KMS-11 (cell line): ENCODE measurements at regions not wholly inside any gene's neighbourhood (a gene's known extent, or its start where the extent isn't known, plus 50 kb on each side); places are given as distances from the start of the nearest gene placed in this dataset.

ENCODE experiments used
- H2AFZ ChIP-seq: fragments of 200-600 bp; sonication (generic); 2 replicates; pipeline ENCODE4 v1.6.1; 2016; ENCODE audit warnings: antibody characterized with exemption, mixed run types, low read depth
- H3K27ac ChIP-seq: fragments of 200-600 bp; sonication (generic); 2 replicates; pipeline ENCODE4 v1.6.1; 2016; ENCODE audit warnings: mild to moderate bottlenecking, mixed run types
- H3K27me3 ChIP-seq: fragments of 200-600 bp; sonication (generic); 2 replicates; pipeline ENCODE4 v1.6.1; 2017; ENCODE audit warnings: mild to moderate bottlenecking, low read depth, mixed run types, moderate library complexity; ENCODE audit not compliant: insufficient read depth
- H3K36me3 ChIP-seq: fragments of 200-600 bp; sonication (generic); 2 replicates; pipeline ENCODE4 v1.6.1; 2017; ENCODE audit warnings: mild to moderate bottlenecking, mixed run types; ENCODE audit not compliant: insufficient read depth
- H3K4me1 ChIP-seq: fragments of 200-600 bp; sonication (generic); 2 replicates; pipeline ENCODE4 v1.6.1; 2016; ENCODE audit warnings: mild to moderate bottlenecking, low read depth, mixed run types; ENCODE audit not compliant: poor library complexity, severe bottlenecking
- H3K4me2 ChIP-seq: fragments of 200-600 bp; sonication (generic); 2 replicates; pipeline ENCODE4 v1.7.0; 2016; ENCODE audit warnings: mild to moderate bottlenecking, mixed run types
- H3K4me3 ChIP-seq: fragments of 200-600 bp; sonication (generic); IDR thresholded peaks from 2 replicates; pipeline ENCODE4 v1.6.1; 2017; ENCODE audit warnings: low read depth, low read length, mixed read lengths; ENCODE audit not compliant: insufficient read depth
- H3K79me2 ChIP-seq: fragments of 200-600 bp; sonication (generic); 2 replicates; pipeline ENCODE4 v1.6.1; 2016; ENCODE audit warnings: low read depth, mixed run types; ENCODE audit not compliant: insufficient read depth
- H3K9ac ChIP-seq: fragments of 200-600 bp; sonication (generic); 2 replicates; pipeline ENCODE4 v1.6.1; 2016; ENCODE audit warnings: mild to moderate bottlenecking, mixed run types
- H4K20me1 ChIP-seq: fragments of 200-600 bp; sonication (generic); 2 replicates; pipeline ENCODE4 v1.6.1; 2016; ENCODE audit warnings: mild to moderate bottlenecking, mixed run types; ENCODE audit not compliant: insufficient read depth
- CTCF ChIP-seq: fragments of 200-600 bp; sonication (generic); conservative IDR thresholded peaks from 2 replicates; pipeline ENCODE4 v1.6.1; 2017; ENCODE audit warnings: low read depth, mild to moderate bottlenecking, antibody characterized with exemption, low read length, moderate library complexity, mixed read lengths

DNA sequence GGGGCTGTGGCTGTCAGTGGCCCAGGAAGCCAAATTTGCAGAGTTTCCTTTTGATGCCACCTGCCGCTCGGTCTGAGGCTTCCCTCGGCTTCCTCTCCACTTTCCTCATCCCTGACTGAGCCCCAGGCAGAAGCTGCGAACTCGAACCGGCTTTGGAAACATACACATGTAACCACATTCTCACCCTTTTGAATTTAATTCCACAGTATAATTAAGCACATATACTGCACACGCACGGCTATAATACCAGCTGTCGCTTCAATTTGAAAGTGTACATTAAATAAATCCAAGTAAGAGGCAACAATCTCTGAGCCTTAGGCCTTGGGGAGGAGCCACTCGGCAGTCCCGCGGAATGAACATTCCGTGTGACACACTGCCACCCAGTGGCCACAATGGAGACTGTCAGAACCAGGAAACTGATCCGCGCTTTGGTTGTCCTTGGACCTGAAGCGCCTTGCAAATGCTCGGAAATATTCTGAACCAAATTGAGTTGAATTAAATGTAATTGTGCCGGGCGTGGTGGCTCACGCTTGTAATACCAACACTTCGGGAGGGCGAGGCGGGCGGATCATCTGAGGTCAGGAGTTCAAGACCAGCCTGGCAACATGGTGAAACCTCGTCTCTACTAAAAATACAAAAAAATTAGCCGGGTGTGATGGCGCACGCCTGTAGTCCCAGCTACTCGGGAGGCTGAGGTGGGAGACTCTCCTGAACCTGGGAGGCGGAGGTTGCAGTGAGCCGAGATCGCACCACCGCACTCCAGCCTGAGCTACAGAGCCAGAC is 117.9 kb upstream of the TMPO start:
- Histone ChIP-seq H3K27ac (peak overlapping the region; percentile 2; the same call in 1 of the 2 replicates), H3K79me2 (no peaks in the 10 kb centered on the region), H3K27me3 (no peaks in the 10 kb centered on the region), H3K4me2 (peak overlapping the region; percentile 67), H2AFZ (peak overlapping the region; percentile 97), H3K4me3 (no peak overlapping the region), H3K36me3 (no peaks in the 10 kb centered on the region), H3K4me1 (peaks cover 4% of the 10 kb centered on the region), H4K20me1 (no peaks in the 10 kb centered on the region), H3K9ac (peak overlapping the region; percentile 26; the same call in 1 of the 2 replicates)
- peak; percentile 88 for TF ChIP-seq CTCF

DNA sequence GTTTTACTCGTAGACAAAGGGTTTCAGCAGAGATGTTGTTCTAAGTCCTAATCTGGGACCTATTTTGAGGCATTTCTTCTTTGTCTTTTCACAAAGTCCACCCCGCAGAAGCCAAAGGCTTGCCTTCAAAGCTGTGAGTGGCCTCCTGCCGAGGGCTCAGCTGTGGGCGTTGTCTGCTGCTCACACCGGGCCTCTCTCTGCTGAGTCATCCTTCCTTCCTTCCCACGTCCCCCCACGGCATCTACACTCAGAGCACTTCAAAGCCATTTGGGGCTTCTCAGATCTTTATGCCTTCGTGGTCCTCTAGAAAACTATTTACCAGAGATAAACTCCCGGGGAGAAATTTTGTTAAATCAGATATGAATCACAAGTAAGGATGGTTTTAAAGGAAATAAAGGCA is 115.9 kb upstream of the TMPO start:
- H3K4me2 ChIP-seq = no peak overlapping the region
- H2AFZ ChIP-seq = no peak overlapping the region
- no peak overlapping the region for H3K27ac ChIP-seq
- H3K79me2 ChIP-seq = no peaks in the 10 kb centered on the region
- peaks cover 4% of the 10 kb centered on the region for H3K4me1 ChIP-seq
- no peak overlapping the region for H3K4me3 ChIP-seq
- no peaks in the 10 kb centered on the region for H3K27me3 ChIP-seq
- no peaks in the 10 kb centered on the region for H4K20me1 ChIP-seq
- TF ChIP-seq CTCF = no peak
- no peak overlapping the region for H3K9ac ChIP-seq
- H3K36me3 ChIP-seq = no peaks in the 10 kb centered on the region

- H3K9ac ChIP-seq = no peak overlapping the region
- H3K4me1 ChIP-seq = peaks cover 4% of the 10 kb centered on the region
- no peak overlapping the region for H3K4me2 ChIP-seq
- no peak for TF ChIP-seq CTCF
- no peaks in the 10 kb centered on the region for H3K79me2 ChIP-seq
- H4K20me1 ChIP-seq = no peaks in the 10 kb centered on the region
- H3K27ac ChIP-seq = no peak overlapping the region
- H3K4me3 ChIP-seq = no peak overlapping the region
- no peak overlapping the region for H2AFZ ChIP-seq
- H3K36me3 ChIP-seq = no peaks in the 10 kb centered on the region
- H3K27me3 ChIP-seq = no peaks in the 10 kb centered on the region
These were observed 114.0 kb upstream of the TMPO start for GRCh38 chr12:98401427-98401826.

GRCh38 chr12:98402091-98402490 is 113.3 kb upstream of the TMPO start:
- TF ChIP-seq CTCF = no peak
- no peaks in the 10 kb centered on the region for H3K79me2 ChIP-seq
- H3K9ac ChIP-seq = no peak overlapping the region
- no peaks in the 10 kb centered on the region for H4K20me1 ChIP-seq
- no peak overlapping the region for H3K4me3 ChIP-seq
- H3K27me3 ChIP-seq = no peaks in the 10 kb centered on the region
- H3K27ac ChIP-seq = no peak overlapping the region
- no peaks in the 10 kb centered on the region for H3K36me3 ChIP-seq
- no peak overlapping the region for H2AFZ ChIP-seq
- H3K4me1 ChIP-seq = peaks cover 4% of the 10 kb centered on the region
- H3K4me2 ChIP-seq = no peak overlapping the region
